BLaER1 (cell line): ENCODE measurements at regions not wholly inside any gene's neighbourhood (a gene's known extent, or its start where the extent isn't known, plus 50 kb on each side); places are given as distances from the start of the nearest gene placed in this dataset.

Experiments used
- H3K27ac ChIP-seq: shearing (Covaris generic); formaldehyde crosslinking; 2 replicates; pipeline ENCODE4 v1.8.1; 2022
- H3K27me3 ChIP-seq: shearing (Covaris generic); formaldehyde crosslinking; 2 replicates; pipeline ENCODE4 v1.8.1; 2022
- H3K36me3 ChIP-seq: shearing (Covaris generic); formaldehyde crosslinking; 2 replicates; pipeline ENCODE4 v1.8.1; 2022
- H3K4me1 ChIP-seq: shearing (Covaris generic); formaldehyde crosslinking; 2 replicates; pipeline ENCODE4 v1.8.1; 2022
- H3K4me2 ChIP-seq: shearing (Covaris generic); formaldehyde crosslinking; 2 replicates; pipeline ENCODE4 v1.8.1; 2022
- H3K4me3 ChIP-seq: shearing (Covaris generic); formaldehyde crosslinking; 2 replicates; pipeline ENCODE4 v1.8.1; 2022
- H3K9ac ChIP-seq: shearing (Covaris generic); formaldehyde crosslinking; 2 replicates; pipeline ENCODE4 v1.8.1; 2022
- H3K9me3 ChIP-seq: shearing (Covaris generic); formaldehyde crosslinking; 2 replicates; pipeline ENCODE4 v1.8.1; 2022
- H4K20me1 ChIP-seq: shearing (Covaris generic); formaldehyde crosslinking; 2 replicates; pipeline ENCODE4 v1.8.1; 2022
- Cebpa-rat ChIP-seq: shearing (Covaris generic); IDR thresholded peaks from 2 replicates; pipeline ENCODE4 v1.8.1; 2022

- Histone ChIP-seq H3K27me3 (no peaks in the 10 kb centered on the region), H3K4me3 (no peak overlapping the region), H3K9me3 (no peaks in the 10 kb centered on the region), H3K27ac (no peak overlapping the region), H3K4me2 (peak overlapping the region; percentile 23; the same call in 1 of the 2 replicates), H3K4me1 (peaks cover 11% of the 10 kb centered on the region; the same call in 1 of the 2 replicates), H3K9ac (no peak overlapping the region), H3K36me3 (no peaks in the 10 kb centered on the region), H4K20me1 (no peaks in the 10 kb centered on the region)
- TF ChIP-seq Cebpa-rat: no peak
Observed at GRCh38 chr2:17104454-17104853, 413.8 kb downstream of the RAD51AP2 start.

- Histone ChIP-seq H3K27me3 (no peaks in the 10 kb centered on the region), H3K27ac (no peak overlapping the region), H3K9ac (no peak overlapping the region), H3K4me3 (no peak overlapping the region), H4K20me1 (no peaks in the 10 kb centered on the region), H3K4me1 (peaks cover 6% of the 10 kb centered on the region; the same call in 1 of the 2 replicates), H3K36me3 (no peaks in the 10 kb centered on the region), H3K4me2 (no peak overlapping the region), H3K9me3 (no peaks in the 10 kb centered on the region)
- TF ChIP-seq Cebpa-rat: no peak
Observed at GRCh38 chr2:17101596-17101995, 416.6 kb downstream of the RAD51AP2 start.

GRCh38 chr2:17101091-17101490, 417.1 kb downstream of the RAD51AP2 start:
- Histone ChIP-seq H3K27ac (no peak overlapping the region), H3K27me3 (no peaks in the 10 kb centered on the region), H3K36me3 (no peaks in the 10 kb centered on the region), H3K4me1 (peaks cover 6% of the 10 kb centered on the region; the same call in 1 of the 2 replicates), H3K4me2 (no peak overlapping the region), H3K9ac (no peak overlapping the region), H3K9me3 (no peaks in the 10 kb centered on the region), H3K4me3 (no peak overlapping the region), H4K20me1 (no peaks in the 10 kb centered on the region)
- TF ChIP-seq Cebpa-rat: no peak

GRCh38 chr2:17095340-17095739, 422.9 kb downstream of the RAD51AP2 start:
- Histone ChIP-seq H3K36me3 (no peaks in the 10 kb centered on the region), H3K27ac (no peak overlapping the region), H3K4me3 (no peak overlapping the region), H4K20me1 (no peaks in the 10 kb centered on the region), H3K4me2 (no peak overlapping the region), H3K9ac (no peak overlapping the region), H3K4me1 (no peaks in the 10 kb centered on the region), H3K9me3 (no peaks in the 10 kb centered on the region), H3K27me3 (no peaks in the 10 kb centered on the region)
- no peak for TF ChIP-seq Cebpa-rat

- H3K9ac ChIP-seq: no peak overlapping the region
- no peak for TF ChIP-seq Cebpa-rat
- H3K4me3 ChIP-seq: no peak overlapping the region
- no peak overlapping the region for H3K4me2 ChIP-seq
- H3K9me3 ChIP-seq: no peaks in the 10 kb centered on the region
- no peaks in the 10 kb centered on the region for H4K20me1 ChIP-seq
- H3K27me3 ChIP-seq: no peaks in the 10 kb centered on the region
- H3K27ac ChIP-seq: no peak overlapping the region
- H3K36me3 ChIP-seq: no peaks in the 10 kb centered on the region
- no peaks in the 10 kb centered on the region for H3K4me1 ChIP-seq
Observed at GRCh38 chr2:17093712-17094111, 424.5 kb downstream of the RAD51AP2 start.

GRCh38 chr2:17086990-17087389, 421.4 kb upstream of the CYRIA start:
- Histone ChIP-seq H4K20me1 (no peaks in the 10 kb centered on the region), H3K4me3 (no peak overlapping the region), H3K4me2 (no peak overlapping the region), H3K4me1 (no peaks in the 10 kb centered on the region), H3K9ac (no peak overlapping the region), H3K36me3 (no peaks in the 10 kb centered on the region), H3K9me3 (no peaks in the 10 kb centered on the region), H3K27me3 (no peaks in the 10 kb centered on the region), H3K27ac (no peak overlapping the region)
- TF ChIP-seq Cebpa-rat: no peak

GRCh38 chr2:17085546-17086202, 420.0 kb upstream of the CYRIA start:
- Histone ChIP-seq H3K4me3 (no peak overlapping the region), H3K36me3 (no peaks in the 10 kb centered on the region), H4K20me1 (no peaks in the 10 kb centered on the region), H3K4me2 (no peak overlapping the region), H3K9ac (no peak overlapping the region), H3K27ac (no peak overlapping the region), H3K27me3 (no peaks in the 10 kb centered on the region), H3K4me1 (no peaks in the 10 kb centered on the region), H3K9me3 (no peaks in the 10 kb centered on the region)
- TF ChIP-seq Cebpa-rat: no peak

GRCh38 chr2:17084877-17085276, 419.2 kb upstream of the CYRIA start:
- Histone ChIP-seq H3K9ac (no peak overlapping the region), H3K4me1 (no peaks in the 10 kb centered on the region), H3K27ac (no peak overlapping the region), H4K20me1 (no peaks in the 10 kb centered on the region), H3K9me3 (peaks cover 7% of the 10 kb centered on the region), H3K27me3 (no peaks in the 10 kb centered on the region), H3K4me2 (no peak overlapping the region), H3K4me3 (no peak overlapping the region), H3K36me3 (no peaks in the 10 kb centered on the region)
- TF ChIP-seq Cebpa-rat: no peak

GRCh38 chr2:17083902-17084301, 418.3 kb upstream of the CYRIA start:
- Histone ChIP-seq H3K27me3 (no peaks in the 10 kb centered on the region), H3K27ac (no peak overlapping the region), H3K4me2 (no peak overlapping the region), H3K36me3 (no peaks in the 10 kb centered on the region), H3K4me1 (no peaks in the 10 kb centered on the region), H4K20me1 (no peaks in the 10 kb centered on the region), H3K9ac (no peak overlapping the region), H3K4me3 (no peak overlapping the region), H3K9me3 (peaks cover 17% of the 10 kb centered on the region)
- no peak for TF ChIP-seq Cebpa-rat

- H3K4me3 ChIP-seq: no peak overlapping the region
- no peaks in the 10 kb centered on the region for H3K27me3 ChIP-seq
- no peaks in the 10 kb centered on the region for H4K20me1 ChIP-seq
- H3K4me1 ChIP-seq: no peaks in the 10 kb centered on the region
- no peak overlapping the region for H3K9ac ChIP-seq
- no peaks in the 10 kb centered on the region for H3K36me3 ChIP-seq
- peaks cover 31% of the 10 kb centered on the region for H3K9me3 ChIP-seq
- no peak overlapping the region for H3K27ac ChIP-seq
- H3K4me2 ChIP-seq: no peak overlapping the region
- TF ChIP-seq Cebpa-rat: no peak
Observed at GRCh38 chr2:17079262-17079661, 413.6 kb upstream of the CYRIA start.

GRCh38 chr2:17076533-17076932, 410.9 kb upstream of the CYRIA start:
- Histone ChIP-seq H3K9me3 (peaks cover 31% of the 10 kb centered on the region), H3K36me3 (no peaks in the 10 kb centered on the region), H3K4me2 (no peak overlapping the region), H3K4me1 (no peaks in the 10 kb centered on the region), H3K9ac (no peak overlapping the region), H3K27ac (no peak overlapping the region), H4K20me1 (no peaks in the 10 kb centered on the region), H3K27me3 (no peaks in the 10 kb centered on the region), H3K4me3 (no peak overlapping the region)
- TF ChIP-seq Cebpa-rat: no peak
